Nephron (organoid): ENCODE measurements at regions not wholly inside any gene's neighbourhood (a gene's known extent, or its start where the extent isn't known, plus 50 kb on each side); places are given as distances from the start of the nearest gene placed in this dataset.

Source experiments
- H3K27ac Mint-ChIP-seq, 3 experiments: 2 replicates each; pipeline ENCODE4 v1.8.0; 2020; ENCODE audit warnings: mixed read lengths in 3 of 3, mild to moderate bottlenecking in 2 of 3, moderate library complexity in 1 of 3
- H3K27me3 Mint-ChIP-seq: 2 replicates; pipeline ENCODE4 v1.8.0; 2021; ENCODE audit warnings: low read depth, mild to moderate bottlenecking, moderate library complexity, mixed read lengths
- H3K36me3 Mint-ChIP-seq: 2 replicates; pipeline ENCODE4 v1.8.0; 2020; ENCODE audit warnings: low read depth, mixed read lengths
- H3K4me1 Mint-ChIP-seq: 2 replicates; pipeline ENCODE4 v1.8.0; 2020; ENCODE audit warnings: mixed read lengths
- H3K4me3 Mint-ChIP-seq, 3 experiments: 2 replicates each; pipeline ENCODE4 v1.8.0; 2020; ENCODE audit warnings: mild to moderate bottlenecking in 3 of 3, mixed read lengths in 3 of 3, moderate library complexity in 2 of 3
- H3K9me3 Mint-ChIP-seq: 2 replicates; pipeline ENCODE4 v1.8.0; 2020; ENCODE audit warnings: mixed read lengths
- CTCF ChIP-seq, 3 experiments: fragments of 200-600 bp; sonication (generic); IDR thresholded peaks; one replicate each; pipeline ENCODE4 v1.5.0; 2021; ENCODE audit warnings: antibody characterized with exemption in 3 of 3; ENCODE audit not compliant: unreplicated experiment in 3 of 3

GRCh38 chr10:8513155-8514147 lies 459.0 kb downstream of the GATA3 start:
- Mint-ChIP-seq H3K27ac (no peak overlapping the region), H3K36me3 (no peaks in the 10 kb centered on the region), H3K9me3 (no peaks in the 10 kb centered on the region), H3K27me3 (peaks cover 55% of the 10 kb centered on the region), H3K4me1 (no peaks in the 10 kb centered on the region), H3K4me3 (no peak overlapping the region)
- TF ChIP-seq CTCF (IDR thresholded peaks at IDR 0.05; ENCODE audit: unreplicated experiment in 3 of 3) = no peak

- Mint-ChIP-seq H3K27me3 (peaks cover 59% of the 10 kb centered on the region), H3K27ac (no peak overlapping the region), H3K36me3 (no peaks in the 10 kb centered on the region), H3K9me3 (peaks cover 8% of the 10 kb centered on the region), H3K4me1 (no peaks in the 10 kb centered on the region), H3K4me3 (no peak overlapping the region)
- no peak for TF ChIP-seq CTCF (IDR thresholded peaks at IDR 0.05; ENCODE audit: unreplicated experiment in 3 of 3)
Observed at GRCh38 chr10:8520382-8520781, 465.9 kb downstream of the GATA3 start.

GRCh38 chr10:8527773-8528172 lies 473.3 kb downstream of the GATA3 start:
- Mint-ChIP-seq H3K27me3 (peaks cover 82% of the 10 kb centered on the region), H3K4me3 (no peak overlapping the region), H3K36me3 (no peaks in the 10 kb centered on the region), H3K9me3 (peaks cover 13% of the 10 kb centered on the region), H3K27ac (no peak overlapping the region), H3K4me1 (no peaks in the 10 kb centered on the region)
- TF ChIP-seq CTCF (IDR thresholded peaks at IDR 0.05; ENCODE audit: unreplicated experiment in 3 of 3) = no peak

- no peaks in the 10 kb centered on the region for H3K36me3 Mint-ChIP-seq
- no peak overlapping the region for H3K27ac Mint-ChIP-seq
- no peak for TF ChIP-seq CTCF (IDR thresholded peaks at IDR 0.05; ENCODE audit: unreplicated experiment in 3 of 3)
- H3K4me3 Mint-ChIP-seq = no peak overlapping the region
- H3K4me1 Mint-ChIP-seq = peaks cover 19% of the 10 kb centered on the region
- H3K27me3 Mint-ChIP-seq = peaks cover 93% of the 10 kb centered on the region
- peaks cover 13% of the 10 kb centered on the region for H3K9me3 Mint-ChIP-seq
Observed at GRCh38 chr10:8531116-8531515, 476.6 kb downstream of the GATA3 start.

- H3K4me1 Mint-ChIP-seq = peaks cover 19% of the 10 kb centered on the region
- no peak for TF ChIP-seq CTCF (IDR thresholded peaks at IDR 0.05; ENCODE audit: unreplicated experiment in 3 of 3)
- no peak overlapping the region for H3K4me3 Mint-ChIP-seq
- H3K36me3 Mint-ChIP-seq = no peaks in the 10 kb centered on the region
- H3K27ac Mint-ChIP-seq = no peak overlapping the region
- H3K27me3 Mint-ChIP-seq = peaks cover 97% of the 10 kb centered on the region
- H3K9me3 Mint-ChIP-seq = peaks cover 10% of the 10 kb centered on the region
Observed at GRCh38 chr10:8532647-8533046, 478.2 kb downstream of the GATA3 start.

- H3K9me3 Mint-ChIP-seq = peaks cover 8% of the 10 kb centered on the region
- no peak for TF ChIP-seq CTCF (IDR thresholded peaks at IDR 0.05; ENCODE audit: unreplicated experiment in 3 of 3)
- no peak overlapping the region for H3K27ac Mint-ChIP-seq
- peak overlapping the region in 2 of 3 experiments; percentile 9 to 24 for H3K4me3 Mint-ChIP-seq
- no peaks in the 10 kb centered on the region for H3K36me3 Mint-ChIP-seq
- H3K4me1 Mint-ChIP-seq = peaks cover 19% of the 10 kb centered on the region
- peaks cover 97% of the 10 kb centered on the region for H3K27me3 Mint-ChIP-seq
Observed at GRCh38 chr10:8533462-8533861, 479.0 kb downstream of the GATA3 start.
